Smooth muscle cell (in vitro differentiated cells): ENCODE measurements at regions not wholly inside any gene's neighbourhood (a gene's known extent, or its start where the extent isn't known, plus 50 kb on each side); places are given as distances from the start of the nearest gene placed in this dataset.

ENCODE experiments used
- DNase-seq: peaks from one replicate; lab custom pipeline; 2025; ENCODE audit not compliant: unreplicated experiment; lab: John Stamatoyannopoulos, UW
- H2AFZ ChIP-seq: fragments of 200-600 bp; sonication (generic); 2 replicates; pipeline ENCODE4 v1.6.0; 2016; ENCODE audit warnings: antibody characterized with exemption, low read depth, mild to moderate bottlenecking
- H3F3A ChIP-seq: fragments of 200-600 bp; sonication (generic); 2 replicates; pipeline ENCODE4 v1.6.0; 2017; ENCODE audit warnings: antibody characterized with exemption, low read depth
- H3K27ac ChIP-seq: fragments of 200-600 bp; sonication (generic); 2 replicates; pipeline ENCODE4 v1.5.1; 2016; ENCODE audit warnings: low read depth, mild to moderate bottlenecking
- H3K27me3 ChIP-seq: fragments of 200-600 bp; sonication (generic); 2 replicates; pipeline ENCODE4 v1.6.1; 2016; ENCODE audit warnings: low read depth, mild to moderate bottlenecking
- H3K36me3 ChIP-seq: fragments of 200-600 bp; sonication (generic); 2 replicates; pipeline ENCODE4 v1.5.1; 2016; ENCODE audit warnings: low read depth
- H3K4me1 ChIP-seq: fragments of 200-600 bp; sonication (generic); 2 replicates; pipeline ENCODE4 v1.5.1; 2016; ENCODE audit warnings: low read depth
- H3K4me2 ChIP-seq: fragments of 200-600 bp; sonication (generic); 2 replicates; pipeline ENCODE4 v1.6.0; 2016; ENCODE audit warnings: mild to moderate bottlenecking
- H3K4me3 ChIP-seq: fragments of 200-600 bp; sonication (generic); 2 replicates; pipeline ENCODE4 v1.5.1; 2016; ENCODE audit warnings: mild to moderate bottlenecking
- H3K79me2 ChIP-seq: fragments of 200-600 bp; sonication (generic); 2 replicates; pipeline ENCODE4 v1.6.0; 2016; ENCODE audit warnings: low read depth, mild to moderate bottlenecking
- H3K9ac ChIP-seq: fragments of 200-600 bp; sonication (generic); 2 replicates; pipeline ENCODE4 v1.6.0; 2016; ENCODE audit warnings: low read depth
- H3K9me3 ChIP-seq: fragments of 200-600 bp; sonication (generic); replicated peaks from 2 replicates; pipeline ENCODE4 v1.5.1; 2016; ENCODE audit warnings: low read depth
- H4K20me1 ChIP-seq: fragments of 200-600 bp; sonication (generic); 2 replicates; pipeline ENCODE4 v1.6.0; 2016; ENCODE audit warnings: low read depth
- CTCF ChIP-seq: fragments of 200-600 bp; sonication (generic); IDR thresholded peaks from 2 replicates; pipeline ENCODE4 v1.5.1; 2017; ENCODE audit warnings: borderline replicate concordance, mild to moderate bottlenecking, antibody characterized with exemption; ENCODE audit not compliant: insufficient read depth, poor library complexity, severe bottlenecking
- WGBS: methylation state at CpG from one replicate; pipeline ENCODE4 v1.1.7; 2016; ENCODE audit warnings: low lambda C conversion rate; 5-methylcytosine and 5-hydroxymethylcytosine counted together

- no peak overlapping the region for H3K4me3 ChIP-seq
- no peak overlapping the region for H3K4me2 ChIP-seq
- H4K20me1 ChIP-seq, result no peaks in the 10 kb centered on the region
- no peaks in the 10 kb centered on the region for H3K36me3 ChIP-seq
- H3K9me3 ChIP-seq, result no peaks in the 10 kb centered on the region
- 66% methylated on average over 8 of the region's 8 CpGs for WGBS
- no peaks in the 10 kb centered on the region for H3K79me2 ChIP-seq
- H2AFZ ChIP-seq, result no peak overlapping the region
- no peak overlapping the region for H3K27ac ChIP-seq
- no peak for TF ChIP-seq CTCF
- H3K4me1 ChIP-seq, result no peaks in the 10 kb centered on the region
- DNase-seq, result no peak
- no peaks in the 10 kb centered on the region for H3F3A ChIP-seq
- H3K27me3 ChIP-seq, result peaks cover 28% of the 10 kb centered on the region
- no peak overlapping the region for H3K9ac ChIP-seq
Measured at GRCh38 chr1:17955302-17956285, 152.0 kb upstream of the IGSF21 start.

- 69% methylated on average over 10 of the region's 10 CpGs for WGBS
- Histone ChIP-seq H3K27me3 (peaks cover 42% of the 10 kb centered on the region), H3K79me2 (no peaks in the 10 kb centered on the region), H3K4me1 (no peaks in the 10 kb centered on the region), H3K4me3 (no peak overlapping the region), H3K9ac (no peak overlapping the region), H3K4me2 (no peak overlapping the region), H2AFZ (no peak overlapping the region), H4K20me1 (no peaks in the 10 kb centered on the region), H3K36me3 (no peaks in the 10 kb centered on the region), H3F3A (no peaks in the 10 kb centered on the region), H3K27ac (no peak overlapping the region), H3K9me3 (no peaks in the 10 kb centered on the region)
- TF ChIP-seq CTCF, result no peak
- no peak for DNase-seq
Measured at GRCh38 chr1:17957588-17958267, 149.9 kb upstream of the IGSF21 start.

GRCh38 chr1:17958704-17959103, 148.9 kb upstream of the IGSF21 start:
- no peak for TF ChIP-seq CTCF
- Histone ChIP-seq H3K9ac (no peak overlapping the region), H3F3A (no peaks in the 10 kb centered on the region), H3K4me1 (no peaks in the 10 kb centered on the region), H3K9me3 (no peaks in the 10 kb centered on the region), H3K4me2 (no peak overlapping the region), H3K27ac (no peak overlapping the region), H3K27me3 (peaks cover 45% of the 10 kb centered on the region), H3K36me3 (no peaks in the 10 kb centered on the region), H3K79me2 (no peaks in the 10 kb centered on the region), H3K4me3 (no peak overlapping the region), H2AFZ (no peak overlapping the region), H4K20me1 (no peaks in the 10 kb centered on the region)
- DNase-seq, result no peak
- 86% methylated on average over 1 of the region's 1 CpG for WGBS
